CD4-positive, alpha-beta T cell treated with Interleukin-2 at 100 ng/mL for 4 hours (primary cell): ENCODE measurements at regions not wholly inside any gene's neighbourhood (a gene's known extent, or its start where the extent isn't known, plus 50 kb on each side); places are given as distances from the start of the nearest gene placed in this dataset.
A peak's percentile ranks its signal among the peaks of the same experiment; 100 is the strongest.
"Not testable (repeated sequence)": the region's sequence is repeated elsewhere in the genome, so short reads cannot be mapped to it uniquely, and the experiment has no call there.

Source experiments
- DNase-seq: peaks from one replicate; pipeline ENCODE4 v3.0.0-alpha.2; 2020; ENCODE audit warnings: low spot score

- DNase-seq: no peak
Measured at GRCh38 chr11:69205743-69206612, 50.2 kb downstream of the SMIM38 start.

- not testable (repeated sequence) for DNase-seq
Measured at GRCh38 chr11:69206613-69206965, 50.9 kb downstream of the SMIM38 start.

DNA sequence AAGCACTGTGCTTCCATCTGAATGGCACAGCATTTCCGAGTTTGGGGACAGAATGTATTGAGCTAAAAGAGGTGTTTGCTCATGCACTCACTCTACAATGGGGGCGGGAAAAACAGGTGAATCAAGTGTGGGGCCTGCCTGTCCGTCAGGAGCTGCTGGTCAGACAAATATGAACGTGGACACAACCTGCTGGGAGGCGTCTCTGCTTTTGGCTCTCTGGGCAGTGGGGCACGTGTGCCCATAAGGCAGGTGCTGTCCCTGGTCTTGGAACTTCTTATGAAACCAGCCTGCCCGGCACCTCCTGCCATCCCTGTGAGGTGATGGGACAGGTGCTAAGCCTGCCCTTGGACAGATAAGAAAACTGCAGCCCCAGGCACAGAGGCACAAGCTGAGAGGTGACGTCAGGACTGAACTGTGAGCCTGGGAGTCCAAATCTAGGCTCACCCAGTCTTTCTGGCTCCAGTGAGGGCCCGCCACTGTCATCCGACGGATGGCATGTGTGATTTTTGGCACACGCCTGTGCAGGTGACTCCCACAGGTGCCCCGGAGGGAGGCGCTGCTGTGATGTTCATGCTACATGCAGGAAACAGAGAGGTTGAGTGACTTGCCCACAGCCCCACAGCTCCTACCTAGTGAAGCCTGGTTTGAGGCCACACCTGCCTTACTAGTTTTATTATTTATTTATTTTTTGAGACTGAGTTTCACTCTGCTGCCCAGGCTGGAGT is 51.6 kb downstream of the SMIM38 start:
- DNase-seq: no peak

GRCh38 chr11:69208190-69209037 is 52.7 kb downstream of the SMIM38 start:
- DNase-seq: no peak

DNA sequence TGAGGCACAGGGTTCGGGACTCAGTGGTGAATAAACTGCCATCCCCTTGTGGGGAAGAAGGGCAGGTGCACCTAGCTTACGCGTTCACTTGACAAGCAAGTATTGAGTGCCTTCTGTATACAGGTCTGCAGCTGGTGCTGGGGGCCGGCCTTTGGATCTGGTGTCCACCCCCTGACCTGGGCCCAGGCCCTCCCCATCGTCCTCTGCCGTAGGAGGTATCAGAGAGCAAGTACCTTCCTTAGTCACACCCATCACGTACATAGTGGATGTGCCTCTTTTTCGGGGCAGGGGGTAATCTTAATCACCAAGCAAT is 53.3 kb downstream of the SMIM38 start:
- no peak for DNase-seq

DNA sequence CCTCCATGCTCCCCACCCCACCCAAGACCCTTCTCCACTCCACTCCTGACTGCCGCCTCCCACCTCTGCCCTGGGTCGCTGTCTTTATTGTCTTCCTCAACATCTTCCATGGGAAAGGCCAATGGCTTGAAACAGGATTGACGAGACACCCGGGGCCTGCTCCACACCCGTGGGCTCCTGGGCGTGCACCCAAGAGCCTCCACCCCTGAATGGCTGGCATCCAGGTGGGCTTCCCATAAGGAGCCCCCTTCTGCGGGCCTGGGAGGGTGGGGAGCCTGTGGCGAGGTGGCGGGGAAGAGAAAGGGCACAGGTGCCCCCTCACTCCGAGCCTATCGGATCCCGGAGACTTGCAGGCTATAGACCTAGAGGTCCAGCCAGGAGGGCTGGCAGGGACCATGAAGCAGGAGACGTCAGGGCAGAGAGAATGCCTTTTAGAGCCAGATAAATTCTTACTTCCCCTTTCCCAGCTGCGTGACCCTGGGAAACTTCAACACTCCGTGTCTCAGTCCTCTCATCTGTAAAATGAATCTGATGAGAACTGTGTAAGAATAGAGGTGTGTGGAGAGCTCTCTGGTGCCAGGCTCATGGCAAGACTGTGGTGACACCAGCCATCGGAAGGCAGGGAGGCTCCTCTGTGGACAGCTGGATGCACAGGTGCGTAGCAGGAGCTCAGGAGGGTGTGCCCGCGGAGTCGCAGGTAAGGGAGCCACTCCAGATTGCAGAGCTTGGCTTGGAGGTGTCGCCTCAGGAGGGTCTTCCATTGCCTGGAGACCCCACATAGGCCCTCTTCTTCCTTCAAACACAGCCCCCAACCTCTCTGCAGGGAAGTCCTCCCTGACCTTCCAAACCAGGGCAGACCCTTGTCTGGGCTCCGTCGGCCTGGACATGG is 53.9 kb downstream of the SMIM38 start:
- no peak for DNase-seq

DNA sequence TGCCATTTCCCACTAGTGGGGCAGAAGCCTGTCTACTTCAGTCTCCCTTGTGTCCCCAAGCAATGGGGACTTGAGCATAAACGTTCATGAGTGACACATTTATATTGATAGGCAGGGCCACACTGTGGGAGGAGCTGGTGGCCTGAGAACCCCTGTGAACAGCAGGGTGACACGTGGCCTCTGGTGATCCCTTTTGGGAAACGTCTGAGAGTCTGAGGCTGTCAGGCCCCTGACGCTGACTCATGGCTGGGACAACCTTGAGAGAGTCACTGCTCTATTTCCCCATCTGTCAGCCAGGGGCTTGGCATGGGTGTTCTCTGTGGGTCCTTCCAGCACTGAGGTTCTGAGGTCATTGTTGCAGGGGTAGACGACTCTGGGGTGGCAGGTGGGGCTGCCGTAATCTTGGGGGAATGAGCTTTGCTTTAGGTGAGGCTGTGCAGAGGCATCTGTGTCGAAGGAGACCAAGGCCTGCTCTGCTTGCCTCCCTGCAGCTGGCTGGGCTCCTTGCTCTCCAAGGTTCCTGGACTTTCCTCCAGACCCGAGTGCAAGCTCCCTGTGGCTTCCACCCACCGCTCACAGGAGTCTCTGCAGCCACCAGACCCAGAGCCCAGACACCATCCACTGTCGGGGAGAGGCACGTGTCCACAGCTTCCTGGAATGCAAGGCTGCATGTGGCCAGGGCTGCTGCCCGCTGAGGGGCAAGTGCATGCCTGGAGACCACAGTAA is 54.7 kb downstream of the SMIM38 start:
- no peak for DNase-seq

DNA sequence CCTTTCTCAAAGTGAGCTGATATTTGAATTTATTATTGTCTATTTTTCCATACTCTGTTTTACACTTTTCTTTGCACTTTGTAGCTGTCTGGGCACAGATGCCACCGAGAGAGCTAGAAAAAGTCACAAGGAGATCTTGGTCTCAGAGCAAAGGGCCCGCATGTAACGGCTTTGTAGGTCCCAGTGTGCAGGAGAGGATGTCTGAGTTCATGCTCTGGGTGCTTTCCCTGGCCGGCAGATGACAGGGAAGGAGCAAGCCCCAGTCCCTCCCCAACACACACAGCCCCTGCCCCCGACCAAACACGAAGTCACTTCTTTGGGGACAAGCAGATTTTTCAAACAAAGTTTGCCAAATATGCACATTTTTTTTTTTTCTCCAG is 55.8 kb downstream of the SMIM38 start:
- no peak for DNase-seq

GRCh38 chr11:69211920-69212797 is 56.4 kb downstream of the SMIM38 start:
- no peak for DNase-seq

DNA sequence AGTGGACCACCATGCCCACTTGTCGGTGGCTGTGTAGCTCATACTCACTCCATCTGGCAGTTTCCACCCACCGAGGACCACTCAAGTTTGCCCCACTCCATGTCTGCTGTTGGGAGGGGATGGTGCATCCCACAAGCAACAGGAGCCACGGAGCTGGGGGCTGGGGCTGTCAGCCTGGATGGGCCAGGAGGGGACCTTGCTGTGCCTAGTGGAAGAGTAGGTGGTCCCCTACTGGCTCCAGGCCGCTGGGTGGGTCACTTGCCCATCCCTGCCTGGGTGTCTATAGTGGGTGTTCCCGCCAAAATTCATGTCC is 57.0 kb downstream of the SMIM38 start:
- no peak for DNase-seq

DNA sequence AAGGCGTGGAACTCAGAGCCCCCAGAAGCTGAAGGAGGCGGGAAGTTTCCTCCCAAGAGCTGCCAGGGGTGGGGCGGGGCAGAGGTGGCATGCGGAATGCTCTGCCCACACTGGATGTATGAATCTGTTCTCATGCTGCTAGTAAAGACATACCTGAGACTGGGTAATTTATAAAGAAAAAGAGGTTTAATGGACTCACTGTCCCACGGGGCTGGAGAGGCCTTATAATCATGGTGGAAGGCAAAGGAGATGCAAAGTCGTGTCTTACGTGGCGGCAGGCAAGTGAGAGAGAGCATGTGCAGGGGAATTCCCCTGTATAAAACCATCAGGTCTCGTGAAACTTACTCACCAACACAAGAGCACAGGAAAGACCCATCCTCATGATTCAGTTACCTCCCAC is 57.6 kb downstream of the SMIM38 start:
- peak; percentile 2 for DNase-seq

DNA sequence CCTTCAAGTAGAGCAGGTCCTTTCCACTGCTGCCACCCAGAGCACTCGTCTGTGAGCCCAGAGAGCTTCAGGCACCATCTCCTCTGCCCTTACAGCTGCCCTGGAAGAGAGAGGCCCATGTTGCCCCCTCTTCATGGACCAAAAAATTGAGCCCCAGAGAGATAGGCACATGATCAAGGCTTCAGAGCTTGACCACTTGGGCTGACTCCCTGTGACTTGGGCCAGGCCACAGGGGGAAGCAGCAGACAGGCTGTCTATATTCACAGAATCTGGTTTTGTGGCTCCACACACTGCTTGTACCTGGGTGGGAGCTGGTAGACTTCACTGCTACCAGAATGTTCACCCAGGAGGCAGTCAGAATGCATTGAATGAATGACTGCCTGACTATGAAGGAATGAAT is 58.2 kb downstream of the SMIM38 start:
- DNase-seq: no peak

GRCh38 chr11:69215216-69215615 is 59.5 kb downstream of the SMIM38 start:
- DNase-seq: no peak

- DNase-seq: no peak
Measured at GRCh38 chr11:69215784-69216415, 60.2 kb downstream of the SMIM38 start.

- no peak for DNase-seq
Measured at GRCh38 chr11:69216647-69217051, 60.9 kb downstream of the SMIM38 start.

GRCh38 chr11:69217276-69218105 is 61.8 kb downstream of the SMIM38 start:
- DNase-seq: no peak

DNA sequence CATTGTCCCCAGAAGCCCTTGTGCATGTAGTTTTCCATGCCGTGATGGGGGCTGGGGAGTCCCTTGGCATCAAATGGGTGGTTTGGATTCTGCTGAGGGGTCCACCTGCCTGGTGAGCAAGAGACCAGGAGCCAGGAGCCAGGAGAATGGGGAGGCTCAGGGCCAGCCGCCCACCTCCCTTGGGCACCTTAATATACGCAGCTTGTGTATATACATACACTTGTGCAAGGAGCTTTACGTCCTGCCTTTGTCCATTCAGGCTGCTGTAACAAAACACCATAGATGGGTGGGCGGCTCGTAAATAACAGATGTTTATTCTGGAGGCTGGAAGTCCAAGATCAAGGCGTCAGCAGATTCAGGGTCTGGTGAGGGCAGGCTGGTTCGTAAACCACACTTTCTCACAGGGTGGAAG is 62.5 kb downstream of the SMIM38 start:
- DNase-seq: no peak

DNA sequence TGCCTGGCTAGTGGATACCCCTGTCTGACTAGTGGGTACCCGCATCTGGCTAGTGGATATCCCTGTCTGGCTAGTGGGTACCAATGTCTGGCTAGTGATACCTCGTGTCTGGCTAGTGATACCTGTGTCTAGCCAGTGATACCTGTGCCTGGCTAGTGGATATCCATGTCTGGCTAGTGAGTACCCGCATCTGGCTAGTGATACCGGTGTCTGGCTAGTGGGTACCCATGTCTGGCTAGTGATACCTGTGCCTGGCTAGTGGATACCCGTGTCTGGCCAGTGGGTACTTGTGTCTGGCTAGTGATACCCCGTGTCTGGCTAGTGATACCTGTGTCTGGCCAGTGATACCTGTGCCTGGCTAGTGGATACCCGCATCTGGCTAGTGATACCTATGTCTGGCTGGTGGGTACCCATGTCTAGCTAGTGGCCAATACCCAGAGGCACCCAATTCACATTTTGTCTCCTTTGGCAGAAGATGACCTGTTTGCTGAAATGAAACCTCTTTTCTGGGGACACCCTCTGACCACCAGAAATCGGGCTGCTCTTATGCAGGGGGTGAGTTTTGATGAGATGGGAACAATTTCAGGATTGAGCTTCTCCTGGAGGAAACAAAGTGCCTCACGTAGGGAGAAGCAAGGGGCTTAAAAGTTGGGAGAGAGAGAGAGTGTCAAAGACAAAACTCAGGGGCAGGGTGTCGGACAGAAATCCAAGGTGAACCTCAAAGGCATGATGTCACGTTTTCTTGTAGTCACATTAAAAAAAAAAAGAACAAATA is 63.4 kb downstream of the SMIM38 start:
- DNase-seq: no peak
